ENCODE measurements at regions not wholly inside any gene's neighbourhood (a gene's known extent, or its start where the extent isn't known, plus 50 kb on each side); places are given as distances from the start of the nearest gene placed in this dataset.

DNA sequence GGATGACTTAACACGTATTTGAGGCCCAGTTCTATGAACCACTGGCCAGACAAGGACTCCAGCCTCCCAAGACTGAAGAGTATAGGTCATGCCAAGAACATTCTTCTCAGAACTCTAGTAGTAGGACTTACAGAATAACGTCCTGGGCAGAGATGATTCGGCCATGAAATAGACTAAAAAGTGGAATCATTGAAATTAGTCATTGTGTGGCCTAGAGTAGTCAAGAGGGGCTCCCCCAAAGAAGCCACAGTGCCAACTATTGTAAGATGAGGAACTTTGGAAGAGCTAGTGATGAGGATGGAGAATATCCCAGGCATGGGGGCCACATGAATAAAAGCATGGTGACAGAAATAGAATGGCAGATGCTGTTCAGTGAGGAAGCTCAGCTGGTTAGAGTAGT, 101.1 kb downstream of the TRIB2 start (continued):
- TF ChIP-seq CHD7 (IDR thresholded peaks at IDR 0.05; ENCODE audit: insufficient replicate concordance, low read length) (no peak), SIN3A (conservative IDR thresholded peaks at IDR 0.05 in 1 of 2, IDR thresholded peaks at IDR 0.05 in 1 of 2; ENCODE audit: low read depth in 1 of 2, low read length in 2 of 2) (no peak), RNF2 (IDR thresholded peaks at IDR 0.05; ENCODE audit: borderline replicate concordance, low read depth, low read length, missing control alignments, poor library complexity, severe bottlenecking) (no peak), TCF12 (IDR thresholded peaks at IDR 0.05; ENCODE audit: low read depth, low read length) (no peak), CTBP2 (IDR thresholded peaks at IDR 0.05; ENCODE audit: borderline replicate concordance, insufficient read depth, insufficient read length, low read length) (no peak), FOSL1 (IDR thresholded peaks at IDR 0.05; ENCODE audit: insufficient read depth, low read depth, low read length) (no peak), CREB1 (IDR thresholded peaks at IDR 0.05) (no peak), SP2 (IDR thresholded peaks at IDR 0.05; ENCODE audit: low read length) (no peak), SP1 (IDR thresholded peaks at IDR 0.05; ENCODE audit: low read depth, low read length) (no peak), BACH1 (IDR thresholded peaks at IDR 0.05; ENCODE audit: low read length) (no peak), CBX5 (IDR thresholded peaks at IDR 0.05; ENCODE audit: low read depth, low read length) (no peak), POU5F1 (IDR thresholded peaks at IDR 0.05; ENCODE audit: low read depth, low read length) (no peak), CEBPB (IDR thresholded peaks at IDR 0.05; ENCODE audit: low read depth, low read length) (no peak)

Measured in H1 (cell line).